ENCODE measurements at regions not wholly inside any gene's neighbourhood (a gene's known extent, or its start where the extent isn't known, plus 50 kb on each side); places are given as distances from the start of the nearest gene placed in this dataset.

GRCh38 chr3:94694894-94695293 is 632.0 kb downstream of the NSUN3 start:
- DNase-seq (ENCODE audit: low read depth in 2 of 2) = no peak

GRCh38 chr3:94704467-94704866 is 641.6 kb downstream of the NSUN3 start:
- no peak for DNase-seq (ENCODE audit: low read depth in 2 of 2)

GRCh38 chr3:94709249-94709902 is 646.5 kb downstream of the NSUN3 start:
- no peak for DNase-seq (ENCODE audit: low read depth in 2 of 2)

- no peak for DNase-seq (ENCODE audit: low read depth in 2 of 2)
Observed at GRCh38 chr3:94714194-94714593, 651.3 kb downstream of the NSUN3 start.

GRCh38 chr3:94716326-94717018 is 653.6 kb downstream of the NSUN3 start:
- no peak for DNase-seq (ENCODE audit: low read depth in 2 of 2)

- no peak for DNase-seq (ENCODE audit: low read depth in 2 of 2)
Observed at GRCh38 chr3:94734206-94734605, 671.3 kb downstream of the NSUN3 start.

- DNase-seq (ENCODE audit: low read depth in 2 of 2) = no peak
Observed at GRCh38 chr3:94735354-94735753, 672.5 kb downstream of the NSUN3 start.

GRCh38 chr3:94737116-94737515 is 674.3 kb downstream of the NSUN3 start:
- DNase-seq (ENCODE audit: low read depth in 2 of 2) = no peak

GRCh38 chr3:94739420-94739819 is 676.6 kb downstream of the NSUN3 start:
- DNase-seq (ENCODE audit: low read depth in 2 of 2) = no peak

- no peak for DNase-seq (ENCODE audit: low read depth in 2 of 2)
Observed at GRCh38 chr3:94758751-94759150, 695.9 kb downstream of the NSUN3 start.

- DNase-seq (ENCODE audit: low read depth in 2 of 2) = no peak
Observed at GRCh38 chr3:94772402-94772801, 709.5 kb downstream of the NSUN3 start.

- no peak for DNase-seq (ENCODE audit: low read depth in 2 of 2)
Observed at GRCh38 chr3:94775746-94776145, 712.9 kb downstream of the NSUN3 start.

GRCh38 chr3:94776401-94776915 is 713.6 kb downstream of the NSUN3 start:
- DNase-seq (ENCODE audit: low read depth in 2 of 2) = no peak

- no peak for DNase-seq (ENCODE audit: low read depth in 2 of 2)
Observed at GRCh38 chr3:94778289-94778688, 715.4 kb downstream of the NSUN3 start.

GRCh38 chr3:94778814-94779494 is 716.1 kb downstream of the NSUN3 start:
- no peak for DNase-seq (ENCODE audit: low read depth in 2 of 2)

- DNase-seq (ENCODE audit: low read depth in 2 of 2) = no peak
Observed at GRCh38 chr3:94779699-94780098, 716.8 kb downstream of the NSUN3 start.

- DNase-seq (ENCODE audit: low read depth in 2 of 2) = no peak
Observed at GRCh38 chr3:94784274-94784673, 721.4 kb downstream of the NSUN3 start.

GRCh38 chr3:94787066-94787465 is 724.2 kb downstream of the NSUN3 start:
- DNase-seq (ENCODE audit: low read depth in 2 of 2) = no peak

- no peak for DNase-seq (ENCODE audit: low read depth in 2 of 2)
Observed at GRCh38 chr3:94787734-94788270, 724.9 kb downstream of the NSUN3 start.

GRCh38 chr3:94794563-94794962 is 731.7 kb downstream of the NSUN3 start:
- DNase-seq (ENCODE audit: low read depth in 2 of 2) = no peak

GRCh38 chr3:94799420-94800060 is 736.7 kb downstream of the NSUN3 start:
- no peak for DNase-seq (ENCODE audit: low read depth in 2 of 2)

- DNase-seq (ENCODE audit: low read depth in 2 of 2) = no peak
Observed at GRCh38 chr3:94811836-94812235, 749.0 kb downstream of the NSUN3 start.

Data from stimulated activated CD4-positive, alpha-beta T cell treated with anti-CD3 and anti-CD28 coated beads, Interleukin-15, amount 100 ng/mL, for 48 hours (primary cell).